Common myeloid progenitor, CD34-positive (primary cell): ENCODE measurements at regions not wholly inside any gene's neighbourhood (a gene's known extent, or its start where the extent isn't known, plus 50 kb on each side); places are given as distances from the start of the nearest gene placed in this dataset.

Experiments
- CTCF ChIA-PET: fragments of 350-600 bp; sonication (Branson Sonifier 250); formaldehyde crosslinking; loops from one replicate; lab custom pipeline; 2021; ENCODE audit warnings: antibody characterized with exemption; lab: Charles Lee
- POLR2A ChIA-PET: fragments of 350-600 bp; sonication (Branson Sonifier 250); formaldehyde crosslinking; loops from one replicate; lab custom pipeline; 2021; ENCODE audit warnings: antibody characterized with exemption; lab: Charles Lee
- DNase-seq, 3 donors: peaks; one replicate each; pipeline versions ENCODE4 v3.0.0 to v3.0.0-alpha.2; 2013
- H3K27ac ChIP-seq, 2 experiments: 1 replicate in 1 of 2; 2 replicates in 1 of 2; pipeline ENCODE4 v1.7.0; 2013; ENCODE audit warnings: inconsistent platforms in 2 of 2, low read length in 2 of 2, mild to moderate bottlenecking in 2 of 2, low read depth in 1 of 2, moderate library complexity in 1 of 2; ENCODE audit not compliant: severe bottlenecking in 2 of 2, insufficient read depth in 1 of 2, poor library complexity in 1 of 2
- H3K27me3 ChIP-seq, 5 experiments: replicated peaks in 2 of 5; 1 replicate in 3 of 5; 2 replicates in 2 of 5; pipeline versions ENCODE4 v1.6.1 to v1.7.0; 2013; ENCODE audit warnings: low read length in 4 of 5, mild to moderate bottlenecking in 2 of 5, moderate library complexity in 2 of 5, inconsistent platforms in 1 of 5; ENCODE audit not compliant: insufficient read depth in 5 of 5, control insufficient read depth in 4 of 5
- H3K36me3 ChIP-seq, 4 experiments: 1 replicate in 2 of 4; 2 replicates in 2 of 4; pipeline versions ENCODE4 v1.6.1 to v1.7.0; 2013; ENCODE audit warnings: low read length in 3 of 4, control low read depth in 1 of 4, mild to moderate bottlenecking in 1 of 4; ENCODE audit not compliant: control insufficient read depth in 4 of 4, insufficient read depth in 4 of 4
- H3K4me1 ChIP-seq, 4 experiments: 1 replicate in 3 of 4; 2 replicates in 1 of 4; pipeline versions ENCODE4 v1.6.1 to v1.7.1; 2013; ENCODE audit warnings: low read length in 3 of 4, mild to moderate bottlenecking in 3 of 4, control low read depth in 1 of 4, inconsistent platforms in 1 of 4, moderate library complexity in 1 of 4; ENCODE audit not compliant: control insufficient read depth in 4 of 4, insufficient read depth in 4 of 4; ENCODE audit errors: control extremely low read depth in 1 of 4
- H3K4me3 ChIP-seq, 7 experiments: 1 replicate in 4 of 7; 2 replicates in 3 of 7; pipeline versions ENCODE4 v1.5.1 to v1.7.0; 2013; ENCODE audit warnings: mild to moderate bottlenecking in 7 of 7, low read length in 6 of 7, moderate library complexity in 6 of 7, inconsistent platforms in 2 of 7, low read depth in 2 of 7, control low read depth in 1 of 7; ENCODE audit not compliant: insufficient read depth in 4 of 7, control insufficient read depth in 1 of 7; ENCODE audit errors: extremely low read depth in 1 of 7
- H3K9me3 ChIP-seq, 5 experiments: 1 replicate in 4 of 5; 2 replicates in 1 of 5; pipeline versions ENCODE4 v1.6.1 to v1.7.1; 2013; ENCODE audit warnings: low read length in 4 of 5, mild to moderate bottlenecking in 2 of 5, inconsistent platforms in 1 of 5, low read depth in 1 of 5, moderate library complexity in 1 of 5; ENCODE audit not compliant: control insufficient read depth in 4 of 5, insufficient read depth in 2 of 5; ENCODE audit errors: control extremely low read depth in 1 of 5
- WGBS: methylation state at CpG from one replicate; pipeline ENCODE4 v1.1.5; 2013; ENCODE audit not compliant: insufficient coverage; 5-methylcytosine and 5-hydroxymethylcytosine counted together

DNA sequence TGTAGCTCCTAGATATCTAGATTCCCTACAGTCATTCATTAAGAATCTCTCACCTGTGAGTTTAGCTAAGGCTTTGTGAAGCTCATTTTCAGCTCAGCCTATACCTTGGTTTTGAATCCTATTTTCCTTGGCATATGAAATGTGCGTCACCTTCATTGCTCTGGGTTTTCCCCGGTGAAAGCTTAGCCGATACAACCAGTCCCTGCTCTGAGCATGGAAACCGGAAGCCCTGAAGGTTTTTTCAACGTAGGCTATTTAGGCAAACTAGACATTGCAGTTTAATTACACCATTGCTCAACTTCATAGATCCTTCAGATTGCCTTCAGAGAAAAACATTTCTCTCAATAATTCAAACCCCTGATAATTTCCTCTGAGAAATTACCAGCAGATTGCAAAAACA lies 206.8 kb upstream of the TPRG1 start:
- 96% methylated on average over 5 of the region's 5 CpGs for WGBS
- Histone ChIP-seq H3K9me3 (no peaks in the 10 kb centered on the region), H3K4me3 (no peak overlapping the region), H3K27me3 (no peaks in the 10 kb centered on the region), H3K4me1 (no peaks in the 10 kb centered on the region), H3K27ac (no peak overlapping the region), H3K36me3 (no peaks in the 10 kb centered on the region)
- CTCF ChIA-PET = interaction anchor here (0.9 to 1.1 kb wide), 2 partner anchors 11 to 399 kb away, joined by 3 to 6 read pairs; no protein-coding TSS in a partner anchor
- POLR2A ChIA-PET = no interaction called here
- no peak for DNase-seq

DNA sequence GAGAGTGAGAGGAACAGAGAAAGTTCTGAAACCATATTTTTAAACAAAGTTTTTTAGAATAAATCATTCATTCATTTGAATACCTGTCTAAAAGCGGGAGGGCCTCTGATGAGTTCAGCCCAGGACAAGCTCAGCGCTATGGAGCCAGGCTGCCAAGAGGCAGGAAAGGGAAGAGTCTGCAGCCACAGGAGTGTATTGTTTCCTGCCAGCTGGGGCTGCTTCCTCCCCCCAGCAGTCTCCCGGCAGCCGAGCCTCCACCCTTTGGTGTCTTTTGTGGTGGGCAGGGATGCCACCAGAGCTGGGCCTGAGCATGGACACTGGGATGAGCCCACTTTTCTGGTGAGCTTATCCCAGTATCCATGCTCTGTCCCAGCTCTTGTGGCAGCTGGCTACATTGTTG lies 199.5 kb upstream of the TPRG1 start:
- Histone ChIP-seq H3K36me3 (no peaks in the 10 kb centered on the region), H3K4me1 (peaks cover 19 to 43% (median 38%) of the 10 kb centered on the region in 4 experiments), H3K27me3 (peaks cover 0 to 8% (median 3%) of the 10 kb centered on the region in 5 experiments), H3K4me3 (peak overlapping the region in 3 of 7 experiments; percentile 6 to 34 (median 20)), H3K27ac (no peak overlapping the region), H3K9me3 (peaks cover 0 to 1% (median 0%) of the 10 kb centered on the region in 5 experiments)
- WGBS = 0% methylated on average over 2 of the region's 4 CpGs
- ChIA-PET POLR2A (interaction anchor here (0.6 to 1.1 kb wide), 3 partner anchors 19 to 1226 kb away, joined by 3 to 4 read pairs (median 4); no protein-coding TSS in a partner anchor), CTCF (interaction anchor here (1.0 to 5.0 kb wide), 5 partner anchors 9 to 1234 kb away, joined by 3 to 33 read pairs (median 5); no protein-coding TSS in a partner anchor)
- peak; percentile 57 to 93 (median 89) for DNase-seq

DNA sequence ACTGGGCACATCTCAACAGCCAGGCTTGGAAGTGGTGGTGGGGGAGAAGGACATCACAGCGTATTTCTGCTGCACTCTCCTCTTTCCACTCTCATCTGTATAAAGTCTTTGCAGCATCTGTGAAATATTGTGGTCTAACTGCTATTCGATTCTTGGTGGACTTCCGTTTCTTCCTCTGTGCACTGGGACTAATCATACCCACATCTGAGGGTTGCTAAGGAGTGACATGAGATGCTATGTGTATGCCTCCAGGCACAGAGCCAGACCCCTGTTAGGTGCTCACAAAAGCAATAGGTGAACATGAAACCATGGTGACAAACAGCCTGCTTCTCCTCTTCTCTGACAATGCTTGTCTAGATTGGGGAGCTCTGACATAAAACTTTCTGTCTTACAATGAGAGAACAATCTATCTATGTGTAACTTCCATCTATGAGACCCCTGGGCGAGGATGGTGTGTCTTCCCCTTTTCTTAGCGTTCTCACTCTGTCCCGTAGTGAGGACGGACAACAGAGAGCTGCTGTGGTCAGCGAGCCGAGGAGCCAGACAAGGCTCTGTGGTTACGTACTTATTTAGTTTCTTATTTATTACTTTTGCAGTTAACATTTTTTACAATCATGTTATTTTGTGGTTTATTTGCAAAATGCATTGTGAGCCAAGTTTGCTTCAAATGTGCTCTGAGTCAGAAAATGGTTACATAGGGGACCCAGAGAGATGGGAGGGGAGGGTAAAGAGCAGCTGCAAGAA lies 196.7 kb upstream of the TPRG1 start:
- no peak overlapping the region for H3K27ac ChIP-seq
- CTCF ChIA-PET = interaction anchor here (0.6 to 2.3 kb wide), 4 partner anchors 20 to 1235 kb away, joined by 3 to 7 read pairs (median 6); no protein-coding TSS in a partner anchor
- POLR2A ChIA-PET = no interaction called here
- peak overlapping the region in 2 of 7 experiments; percentile 21 to 50 for H3K4me3 ChIP-seq
- H3K27me3 ChIP-seq = peaks cover 0 to 13% (median 10%) of the 10 kb centered on the region in 5 experiments
- H3K4me1 ChIP-seq = peaks cover 19 to 43% (median 38%) of the 10 kb centered on the region in 4 experiments
- peak; percentile 50 to 94 (median 93) for DNase-seq
- H3K9me3 ChIP-seq = peaks cover 0 to 1% (median 0%) of the 10 kb centered on the region in 5 experiments
- 0% methylated on average over 2 of the region's 10 CpGs for WGBS
- H3K36me3 ChIP-seq = no peaks in the 10 kb centered on the region

DNA sequence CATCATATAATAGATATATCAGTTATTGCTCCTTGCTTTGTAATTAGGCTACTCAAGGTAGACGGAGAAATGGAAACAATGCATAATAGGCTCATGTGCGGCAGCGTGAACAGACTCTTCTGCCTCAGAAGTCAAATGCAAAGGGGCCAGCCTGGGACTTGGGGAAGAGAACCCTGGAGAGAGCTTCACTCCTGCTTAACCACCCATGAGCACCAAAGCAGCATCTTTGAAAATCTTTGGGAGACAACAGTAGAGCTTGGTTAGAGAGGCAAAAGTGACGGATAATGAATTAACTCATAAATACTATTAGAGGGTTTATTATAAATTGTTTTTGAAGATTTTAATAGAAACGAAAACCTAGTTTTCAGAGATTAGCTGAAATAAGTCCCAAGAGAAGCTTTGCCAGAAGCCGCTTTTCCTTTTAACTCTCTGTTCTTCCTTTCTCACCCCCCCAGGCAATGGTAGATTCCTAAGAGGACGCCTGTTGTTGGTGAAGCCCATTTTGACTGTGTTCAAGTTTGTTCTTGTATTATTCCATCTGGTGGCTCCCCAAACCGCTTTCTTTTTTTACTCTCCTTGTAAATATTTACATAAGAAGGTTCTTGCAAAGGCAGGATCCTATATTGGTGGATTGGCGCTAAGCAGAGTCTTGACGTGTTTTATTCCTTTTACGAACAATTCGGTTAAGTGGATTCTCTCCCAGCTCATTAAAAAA lies 196.0 kb upstream of the TPRG1 start:
- DNase-seq = no peak
- Histone ChIP-seq H3K9me3 (peaks cover 0 to 1% (median 0%) of the 10 kb centered on the region in 5 experiments), H3K27ac (no peak overlapping the region), H3K4me3 (no peak overlapping the region), H3K36me3 (no peaks in the 10 kb centered on the region), H3K4me1 (peaks cover 19 to 43% (median 38%) of the 10 kb centered on the region in 4 experiments), H3K27me3 (peaks cover 0 to 13% (median 10%) of the 10 kb centered on the region in 5 experiments)
- ChIA-PET POLR2A (no interaction called here), CTCF (interaction anchor here (0.6 to 2.3 kb wide), 6 partner anchors 19 to 1236 kb away, joined by 3 to 7 read pairs (median 4); no protein-coding TSS in a partner anchor)
- 94% methylated on average over 6 of the region's 12 CpGs for WGBS

DNA sequence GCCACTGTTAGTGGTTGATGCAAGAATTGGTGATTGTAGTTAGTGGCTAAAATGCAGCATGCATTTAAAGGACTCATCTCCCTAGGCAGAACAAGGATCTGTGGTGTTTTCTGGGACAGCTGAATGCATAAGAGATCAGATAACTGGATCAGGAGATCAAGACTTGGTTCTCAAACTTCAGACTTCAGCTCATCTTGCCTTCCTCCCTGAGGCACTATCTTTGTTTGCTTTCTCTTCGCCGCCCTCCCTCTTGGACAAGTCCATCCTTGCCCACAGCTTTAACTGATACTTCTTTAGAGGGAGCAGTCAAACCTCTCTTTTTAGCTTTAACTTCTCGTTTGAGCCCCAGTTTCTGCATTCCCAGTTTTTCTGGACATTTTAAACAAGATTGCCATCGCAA lies 195.4 kb upstream of the TPRG1 start:
- no peaks in the 10 kb centered on the region for H3K9me3 ChIP-seq
- no peak for DNase-seq
- no peak overlapping the region for H3K27ac ChIP-seq
- ChIA-PET CTCF (interaction anchor here (0.8 to 2.3 kb wide), 4 partner anchors 19 to 1236 kb away, joined by 4 to 7 read pairs (median 6); no protein-coding TSS in a partner anchor), POLR2A (no interaction called here)
- H3K4me3 ChIP-seq = no peak overlapping the region
- 92% methylated on average over 3 of the region's 4 CpGs for whole genome bisulfite sequencing
- H3K36me3 ChIP-seq = no peaks in the 10 kb centered on the region
- H3K4me1 ChIP-seq = peaks cover 19 to 43% (median 38%) of the 10 kb centered on the region in 4 experiments
- peaks cover 0 to 13% (median 10%) of the 10 kb centered on the region in 5 experiments for H3K27me3 ChIP-seq

DNA sequence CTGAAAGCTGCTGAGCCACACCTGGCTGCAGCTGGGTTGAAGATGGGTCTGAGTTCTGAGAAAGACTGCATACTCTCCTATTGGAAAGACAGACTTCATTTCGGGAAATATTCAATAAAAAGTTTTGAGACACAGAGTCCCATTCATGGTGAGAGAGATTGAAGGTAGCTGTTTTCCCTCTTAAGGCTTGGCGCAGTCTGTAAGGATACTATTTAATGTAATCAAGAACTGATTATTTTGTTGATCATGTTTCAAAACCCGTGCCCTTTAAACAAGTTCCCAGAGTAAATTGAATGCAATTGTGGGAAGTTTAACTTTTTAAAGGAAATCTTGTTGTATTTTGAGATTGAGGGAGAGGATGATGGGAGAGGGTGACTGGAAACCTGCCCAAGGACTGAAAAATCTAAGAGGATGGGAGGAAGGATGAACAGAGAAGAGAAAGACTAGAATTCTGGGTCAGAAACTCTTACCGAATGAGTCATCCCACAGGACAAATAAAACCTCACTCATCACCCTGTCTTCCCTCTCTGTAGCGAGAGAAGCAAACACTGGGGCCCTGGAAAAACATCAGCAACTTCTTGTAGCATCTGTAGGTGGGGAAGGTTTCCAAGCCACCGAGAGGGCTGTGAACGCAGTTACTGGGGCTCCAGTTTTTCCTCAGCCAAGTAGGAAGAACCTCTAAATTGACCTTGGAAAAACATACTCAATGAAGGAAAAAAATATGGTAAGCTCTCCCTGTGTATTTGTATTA lies 193.2 kb upstream of the TPRG1 start:
- DNase-seq = no peak
- H3K4me1 ChIP-seq = peaks cover 7 to 21% (median 19%) of the 10 kb centered on the region in 4 experiments
- H3K4me3 ChIP-seq = no peak overlapping the region
- peaks cover 0 to 13% (median 10%) of the 10 kb centered on the region in 5 experiments for H3K27me3 ChIP-seq
- H3K27ac ChIP-seq = no peak overlapping the region
- 97% methylated on average over 3 of the region's 7 CpGs for WGBS
- ChIA-PET CTCF (no interaction called here), POLR2A (no interaction called here)
- no peaks in the 10 kb centered on the region for H3K9me3 ChIP-seq
- H3K36me3 ChIP-seq = no peaks in the 10 kb centered on the region
